ENCODE measurements at regions not wholly inside any gene's neighbourhood (a gene's known extent, or its start where the extent isn't known, plus 50 kb on each side); places are given as distances from the start of the nearest gene placed in this dataset.
"Not testable (repeated sequence)": the region's sequence is repeated elsewhere in the genome, so short reads cannot be mapped to it uniquely, and the experiment has no call there.

DNA sequence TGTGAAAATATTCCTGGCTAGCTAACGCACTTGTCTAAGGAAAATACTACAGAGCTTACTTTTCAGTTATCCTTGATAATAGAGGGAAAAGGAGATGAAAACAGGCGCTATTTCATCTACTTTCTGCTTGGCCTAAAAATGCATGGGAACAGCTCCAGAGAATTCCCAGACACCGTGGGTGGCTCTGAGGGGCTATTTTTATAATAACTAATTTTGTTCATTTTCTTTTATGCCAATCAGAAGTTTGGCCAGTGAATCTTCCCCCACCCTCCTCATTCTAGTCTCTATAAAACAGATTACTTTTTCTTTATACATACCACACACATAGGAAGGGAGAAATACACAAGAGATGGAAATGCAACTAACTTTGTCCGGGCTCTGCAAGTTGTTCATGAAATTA, 322.9 kb downstream of the SETD4 start:
- no peaks in the 10 kb centered on the region for H3K36me3 Mint-ChIP-seq (ENCODE audit: low read depth)
- H3K4me1 Mint-ChIP-seq (ENCODE audit: low read depth), result no peaks in the 10 kb centered on the region
- no peaks in the 10 kb centered on the region for H3K9me3 Mint-ChIP-seq
- H3K4me3 Mint-ChIP-seq, result no peak overlapping the region
- no peak overlapping the region for H3K27ac Mint-ChIP-seq
- peaks cover 8% of the 10 kb centered on the region for H3K27me3 Mint-ChIP-seq (ENCODE audit: low read depth)
- no peak for DNase-seq (ENCODE audit: low spot score)

GRCh38 chr21:35732788-35733187, 327.5 kb downstream of the SETD4 start:
- Mint-ChIP-seq H3K27ac (no peak overlapping the region), H3K4me3 (no peak overlapping the region), H3K27me3 (ENCODE audit: low read depth) (peaks cover 15% of the 10 kb centered on the region)

DNA sequence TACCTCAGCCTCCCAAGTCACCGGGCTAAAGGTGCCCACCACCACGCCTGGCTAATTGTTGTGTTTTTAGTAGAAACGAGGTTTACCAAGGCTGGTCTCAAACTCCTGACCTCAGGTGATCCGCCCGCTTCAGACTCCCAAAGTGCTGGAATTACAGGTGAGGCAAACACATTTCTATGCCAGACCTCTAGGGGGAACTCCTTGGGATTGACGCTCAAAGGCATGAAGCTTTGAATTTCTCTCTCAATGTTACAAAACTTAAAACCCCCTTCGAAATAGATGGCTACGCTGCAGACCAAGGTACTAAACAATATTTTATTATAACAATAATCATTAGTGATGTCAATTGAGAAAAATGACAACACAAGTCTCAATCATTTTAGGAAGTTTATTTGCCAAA, 330.0 kb downstream of the SETD4 start:
- Mint-ChIP-seq H3K27me3 (ENCODE audit: low read depth) (peaks cover 23% of the 10 kb centered on the region), H3K36me3 (ENCODE audit: low read depth) (no peaks in the 10 kb centered on the region), H3K27ac (no peak overlapping the region), H3K9me3 (no peaks in the 10 kb centered on the region), H3K4me1 (ENCODE audit: low read depth) (no peaks in the 10 kb centered on the region), H3K4me3 (no peak overlapping the region)
- no peak for DNase-seq (ENCODE audit: low spot score)

More at GRCh38 chr21:35732788-35733187, 327.5 kb downstream of the SETD4 start:
- DNase-seq (ENCODE audit: low spot score), result no peak
- Mint-ChIP-seq H3K4me1 (ENCODE audit: low read depth) (no peaks in the 10 kb centered on the region), H3K9me3 (no peaks in the 10 kb centered on the region), H3K36me3 (ENCODE audit: low read depth) (no peaks in the 10 kb centered on the region)

DNA sequence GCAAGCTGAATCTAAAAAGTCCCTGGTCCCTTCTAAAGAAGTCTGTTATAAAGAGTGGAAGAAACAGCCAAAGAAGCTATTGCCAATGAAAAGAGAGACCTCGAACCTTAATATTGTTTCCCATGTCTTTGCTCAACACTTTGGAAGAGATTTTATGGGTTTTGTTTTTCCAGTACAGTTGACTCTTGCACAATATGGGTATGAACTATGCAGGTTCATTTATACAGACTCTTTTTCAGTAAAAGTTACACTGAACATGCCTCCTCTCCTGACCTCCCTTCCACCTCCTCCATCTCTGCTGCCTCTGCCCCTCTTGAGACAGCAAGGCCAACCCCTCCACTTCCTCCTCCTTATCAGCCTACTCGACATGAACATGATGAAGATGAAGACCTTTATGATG, 332.5 kb downstream of the SETD4 start:
- Mint-ChIP-seq H3K36me3 (ENCODE audit: low read depth) (no peaks in the 10 kb centered on the region), H3K27ac (no peak overlapping the region), H3K4me1 (ENCODE audit: low read depth) (no peaks in the 10 kb centered on the region), H3K9me3 (no peaks in the 10 kb centered on the region), H3K4me3 (no peak overlapping the region), H3K27me3 (ENCODE audit: low read depth) (peaks cover 22% of the 10 kb centered on the region)
- DNase-seq (ENCODE audit: low spot score), result no peak

DNA sequence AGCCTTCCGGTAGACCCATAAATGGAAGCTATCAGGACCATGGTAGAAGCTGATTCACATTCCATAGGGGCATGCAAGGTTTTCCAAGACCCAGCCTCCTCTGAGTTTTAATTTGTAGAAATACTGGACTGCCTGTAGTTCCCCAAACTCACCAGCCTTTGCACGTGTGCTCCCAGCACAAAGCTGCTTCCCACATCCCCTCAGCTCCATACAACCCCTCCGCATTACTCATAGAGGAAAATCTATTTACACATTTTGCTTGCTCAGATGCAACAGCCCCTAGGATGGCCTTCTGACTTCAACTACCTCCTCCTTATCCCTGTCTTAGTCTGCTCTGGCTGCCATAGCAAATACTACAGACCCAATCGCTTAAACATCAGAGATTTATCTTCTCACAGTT, 336.2 kb downstream of the SETD4 start:
- Mint-ChIP-seq H3K4me3 (no peak overlapping the region), H3K36me3 (ENCODE audit: low read depth) (no peaks in the 10 kb centered on the region), H3K9me3 (no peaks in the 10 kb centered on the region), H3K27me3 (ENCODE audit: low read depth) (peaks cover 23% of the 10 kb centered on the region), H3K4me1 (ENCODE audit: low read depth) (no peaks in the 10 kb centered on the region), H3K27ac (no peak overlapping the region)
- DNase-seq (ENCODE audit: low spot score), result no peak

DNA sequence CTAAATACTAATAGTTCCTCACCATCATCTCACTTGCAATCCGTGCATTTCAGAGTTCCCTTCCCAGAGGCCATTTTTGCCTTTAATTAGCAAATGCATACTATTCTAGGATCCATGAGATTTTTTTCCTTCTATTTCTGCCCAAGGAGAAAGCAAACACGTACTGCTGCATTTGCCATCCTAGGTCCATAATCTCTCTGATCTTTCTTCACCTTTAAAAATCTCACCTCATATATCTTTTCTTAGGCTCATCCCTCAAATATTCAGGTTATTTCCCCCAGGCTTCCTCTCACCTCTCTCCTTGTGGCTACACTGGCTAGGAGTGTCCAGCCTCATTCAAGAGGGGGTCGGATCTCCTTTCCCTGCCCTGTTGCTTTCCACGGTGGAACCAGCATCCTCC, 338.6 kb downstream of the SETD4 start:
- H3K27me3 Mint-ChIP-seq (ENCODE audit: low read depth), result peaks cover 10% of the 10 kb centered on the region
- no peaks in the 10 kb centered on the region for H3K9me3 Mint-ChIP-seq
- no peaks in the 10 kb centered on the region for H3K4me1 Mint-ChIP-seq (ENCODE audit: low read depth)
- DNase-seq (ENCODE audit: low spot score), result no peak
- no peak overlapping the region for H3K27ac Mint-ChIP-seq
- no peak overlapping the region for H3K4me3 Mint-ChIP-seq
- no peaks in the 10 kb centered on the region for H3K36me3 Mint-ChIP-seq (ENCODE audit: low read depth)

GRCh38 chr21:35720208-35720731, 340.1 kb downstream of the SETD4 start:
- H3K27me3 Mint-ChIP-seq (ENCODE audit: low read depth), result peaks cover 13% of the 10 kb centered on the region
- no peak overlapping the region for H3K4me3 Mint-ChIP-seq
- DNase-seq (ENCODE audit: low spot score), result no peak
- H3K36me3 Mint-ChIP-seq (ENCODE audit: low read depth), result no peaks in the 10 kb centered on the region
- H3K9me3 Mint-ChIP-seq, result no peaks in the 10 kb centered on the region
- H3K27ac Mint-ChIP-seq, result no peak overlapping the region
- H3K4me1 Mint-ChIP-seq (ENCODE audit: low read depth), result no peaks in the 10 kb centered on the region

DNA sequence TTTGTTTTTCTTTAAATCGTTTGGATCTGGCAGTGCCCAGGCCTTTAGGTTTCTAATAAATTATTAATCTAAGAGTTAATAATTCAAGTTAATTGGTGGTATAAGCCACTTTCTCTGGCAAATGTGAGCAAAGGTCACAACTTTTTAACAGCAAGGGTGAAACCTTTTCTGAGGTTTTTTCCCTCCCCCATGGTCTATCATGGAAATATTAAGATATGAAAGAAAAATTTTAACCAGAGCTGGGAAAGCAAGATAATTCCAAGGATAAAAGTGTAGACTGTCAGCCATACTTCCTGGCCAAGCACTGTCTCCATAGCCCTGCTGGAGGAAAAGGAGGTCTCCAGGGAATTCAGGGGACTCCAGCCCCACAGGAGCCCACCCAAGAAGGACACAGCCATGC, 341.2 kb downstream of the SETD4 start:
- no peak overlapping the region for H3K4me3 Mint-ChIP-seq
- H3K4me1 Mint-ChIP-seq (ENCODE audit: low read depth), result no peaks in the 10 kb centered on the region
- DNase-seq (ENCODE audit: low spot score), result no peak
- H3K9me3 Mint-ChIP-seq, result no peaks in the 10 kb centered on the region
- peaks cover 16% of the 10 kb centered on the region for H3K27me3 Mint-ChIP-seq (ENCODE audit: low read depth)
- no peaks in the 10 kb centered on the region for H3K36me3 Mint-ChIP-seq (ENCODE audit: low read depth)
- H3K27ac Mint-ChIP-seq, result no peak overlapping the region

GRCh38 chr21:35716876-35717565, 343.3 kb downstream of the SETD4 start:
- peaks cover 16% of the 10 kb centered on the region for H3K27me3 Mint-ChIP-seq (ENCODE audit: low read depth)
- H3K4me3 Mint-ChIP-seq, result no peak overlapping the region
- H3K36me3 Mint-ChIP-seq (ENCODE audit: low read depth), result no peaks in the 10 kb centered on the region
- no peaks in the 10 kb centered on the region for H3K4me1 Mint-ChIP-seq (ENCODE audit: low read depth)
- no peak overlapping the region for H3K27ac Mint-ChIP-seq
- no peaks in the 10 kb centered on the region for H3K9me3 Mint-ChIP-seq
- DNase-seq (ENCODE audit: low spot score), result no peak

DNA sequence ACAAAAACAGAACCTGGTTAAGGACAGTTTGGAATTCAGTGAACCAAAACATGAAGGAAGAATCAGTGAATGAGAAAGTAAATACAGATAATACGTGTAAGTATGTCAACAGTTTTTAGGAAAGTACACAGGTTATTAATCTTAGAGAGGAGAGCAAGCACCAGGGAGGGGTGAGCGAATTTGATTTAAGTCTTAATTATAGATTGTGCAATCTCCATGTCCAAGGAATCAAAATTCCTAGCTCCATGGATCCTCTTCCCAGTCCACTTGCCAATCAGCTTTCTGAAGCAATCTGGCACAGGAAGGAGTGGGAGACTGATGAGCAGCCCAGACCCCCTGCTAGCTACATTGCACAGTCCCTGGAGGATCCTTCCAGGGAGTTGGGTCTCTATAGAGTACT, 346.4 kb downstream of the SETD4 start:
- Mint-ChIP-seq H3K36me3 (ENCODE audit: low read depth) (no peaks in the 10 kb centered on the region), H3K27ac (no peak overlapping the region)

DNA sequence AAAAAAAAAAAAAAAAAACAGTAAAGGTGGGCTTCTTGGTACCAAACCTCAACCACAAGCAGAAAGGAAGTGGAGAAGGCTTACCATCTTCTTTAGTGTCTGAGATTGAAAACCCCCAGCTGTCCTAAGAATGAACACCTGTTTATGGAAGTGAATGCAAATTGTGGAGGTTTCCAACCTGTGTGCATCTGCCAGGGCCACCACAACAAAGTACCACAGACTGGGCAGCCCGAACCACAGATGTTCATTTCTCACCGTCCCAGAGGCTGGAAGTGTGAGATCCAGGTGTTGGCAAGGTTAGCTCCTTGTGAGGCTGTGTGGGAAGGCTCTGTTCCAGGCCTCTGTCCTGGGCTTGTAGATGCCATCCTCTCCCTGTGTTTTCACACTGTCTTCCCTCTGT, 348.7 kb downstream of the SETD4 start:
- no peak for DNase-seq (ENCODE audit: low spot score)
- Mint-ChIP-seq H3K4me1 (ENCODE audit: low read depth) (no peaks in the 10 kb centered on the region), H3K27ac (no peak overlapping the region), H3K9me3 (no peaks in the 10 kb centered on the region), H3K4me3 (no peak overlapping the region), H3K36me3 (ENCODE audit: low read depth) (no peaks in the 10 kb centered on the region), H3K27me3 (ENCODE audit: low read depth) (peaks cover 13% of the 10 kb centered on the region)

More for the DNA sequence above, 346.4 kb downstream of the SETD4 start:
- no peaks in the 10 kb centered on the region for H3K4me1 Mint-ChIP-seq (ENCODE audit: low read depth)
- no peaks in the 10 kb centered on the region for H3K9me3 Mint-ChIP-seq
- H3K27me3 Mint-ChIP-seq (ENCODE audit: low read depth), result peaks cover 15% of the 10 kb centered on the region
- no peak overlapping the region for H3K4me3 Mint-ChIP-seq
- DNase-seq (ENCODE audit: low spot score), result no peak

DNA sequence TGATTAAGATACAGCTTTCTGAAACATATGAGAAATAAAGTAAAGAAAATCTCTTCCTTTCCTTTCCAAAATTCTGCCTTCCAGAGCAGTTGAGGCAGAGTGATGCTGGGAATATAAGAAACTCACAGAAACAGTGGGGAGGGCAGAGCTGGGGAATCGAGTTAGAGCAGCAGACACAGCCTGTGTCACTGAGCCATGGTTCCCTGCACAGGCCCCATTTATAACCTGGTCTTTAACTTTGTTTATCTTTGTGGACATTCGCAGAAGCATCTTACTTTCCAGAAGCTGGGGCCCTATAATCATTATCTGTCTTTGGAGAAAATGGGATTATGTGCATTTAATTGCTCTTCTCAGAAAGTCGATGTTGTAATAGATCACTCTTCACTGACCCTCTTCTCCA, 349.1 kb downstream of the SETD4 start:
- Mint-ChIP-seq H3K27ac (no peak overlapping the region), H3K9me3 (no peaks in the 10 kb centered on the region), H3K27me3 (ENCODE audit: low read depth) (peaks cover 13% of the 10 kb centered on the region), H3K4me3 (no peak overlapping the region), H3K36me3 (ENCODE audit: low read depth) (no peaks in the 10 kb centered on the region), H3K4me1 (ENCODE audit: low read depth) (no peaks in the 10 kb centered on the region)
- no peak for DNase-seq (ENCODE audit: low spot score)

DNA sequence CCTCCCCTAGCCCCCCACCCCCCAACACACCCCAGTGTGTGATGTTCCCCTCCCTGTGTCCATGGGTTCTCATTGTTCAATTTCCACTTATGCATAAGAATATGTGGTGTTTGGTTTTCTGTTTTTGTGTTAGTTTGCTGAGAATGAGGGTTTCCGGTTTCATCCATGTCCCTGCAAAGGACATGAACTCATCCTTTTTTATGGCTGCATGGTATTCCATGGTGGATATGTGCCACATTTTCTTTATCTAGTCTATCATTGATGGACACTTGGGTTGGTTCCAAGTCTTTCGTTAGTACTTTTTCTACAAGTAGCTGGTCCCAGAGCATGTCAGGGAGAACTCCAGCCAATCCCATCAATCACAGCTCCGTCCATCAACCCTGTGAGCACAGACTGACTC, 350.3 kb downstream of the SETD4 start:
- H3K27ac Mint-ChIP-seq; H3K36me3 Mint-ChIP-seq (ENCODE audit: low read depth); H3K9me3 Mint-ChIP-seq; H3K27me3 Mint-ChIP-seq (ENCODE audit: low read depth); H3K4me1 Mint-ChIP-seq (ENCODE audit: low read depth); H3K4me3 Mint-ChIP-seq; DNase-seq (ENCODE audit: low spot score): not testable (repeated sequence)

- H3K36me3 Mint-ChIP-seq (ENCODE audit: low read depth), result no peaks in the 10 kb centered on the region
- H3K4me3 Mint-ChIP-seq, result no peak overlapping the region
- no peak overlapping the region for H3K27ac Mint-ChIP-seq
- H3K4me1 Mint-ChIP-seq (ENCODE audit: low read depth), result no peaks in the 10 kb centered on the region
- no peaks in the 10 kb centered on the region for H3K9me3 Mint-ChIP-seq
- H3K27me3 Mint-ChIP-seq (ENCODE audit: low read depth), result peaks cover 11% of the 10 kb centered on the region
- no peak for DNase-seq (ENCODE audit: low spot score)
Measured at GRCh38 chr21:35705888-35706287, 354.4 kb downstream of the SETD4 start.

All from T-helper 2 cell treated with Interferon-gamma antibody and Interleukin-4, amounts not matched to agents 5 μg/mL and 100 μg/mL, for 36 hours (primary cell).